Loucy (cell line): ENCODE measurements at regions not wholly inside any gene's neighbourhood (a gene's known extent, or its start where the extent isn't known, plus 50 kb on each side); places are given as distances from the start of the nearest gene placed in this dataset.

Source experiments
- H2AFZ ChIP-seq: fragments of 200-600 bp; sonication (generic); 2 replicates; pipeline ENCODE4 v1.6.0; 2016; ENCODE audit warnings: antibody characterized with exemption, mild to moderate bottlenecking, low read length, moderate library complexity
- H3F3A ChIP-seq: fragments of 200-600 bp; 2 replicates; pipeline ENCODE4 v1.6.0; 2016; ENCODE audit warnings: antibody characterized with exemption, low read depth, mild to moderate bottlenecking
- H3K27me3 ChIP-seq: fragments of 200-600 bp; sonication (generic); 2 replicates; pipeline ENCODE4 v1.6.1; 2014; ENCODE audit warnings: low read length, mild to moderate bottlenecking; ENCODE audit not compliant: insufficient read depth, poor library complexity, severe bottlenecking
- H3K36me3 ChIP-seq: fragments of 200-600 bp; sonication (generic); 2 replicates; pipeline ENCODE4 v1.6.1; 2016; ENCODE audit warnings: low read length; ENCODE audit not compliant: insufficient read depth
- H3K4me1 ChIP-seq: fragments of 200-600 bp; sonication (generic); 2 replicates; pipeline ENCODE4 v1.5.1; 2014; ENCODE audit warnings: low read length, mild to moderate bottlenecking; ENCODE audit not compliant: insufficient read depth, poor library complexity, severe bottlenecking
- H3K4me2 ChIP-seq: fragments of 200-600 bp; sonication (generic); 2 replicates; pipeline ENCODE4 v1.6.0; 2014; ENCODE audit warnings: antibody characterized with exemption, low read length, low read depth, mild to moderate bottlenecking; ENCODE audit not compliant: poor library complexity, severe bottlenecking
- H3K4me3 ChIP-seq: fragments of 200-600 bp; sonication (generic); 2 replicates; pipeline ENCODE4 v1.5.1; 2014; ENCODE audit warnings: low read length, mild to moderate bottlenecking, mixed read lengths; ENCODE audit not compliant: poor library complexity, severe bottlenecking
- H3K79me2 ChIP-seq: fragments of 200-600 bp; sonication (generic); 2 replicates; pipeline ENCODE4 v1.6.1; 2014; ENCODE audit warnings: low read length; ENCODE audit not compliant: insufficient read depth
- H3K9ac ChIP-seq: fragments of 200-600 bp; sonication (generic); 2 replicates; pipeline ENCODE4 v1.6.0; 2014; ENCODE audit warnings: mild to moderate bottlenecking, low read depth, low read length, moderate library complexity; ENCODE audit not compliant: poor library complexity, severe bottlenecking
- H3K9me2 ChIP-seq: fragments of 200-600 bp; sonication (generic); replicated peaks from 2 replicates; pipeline ENCODE4 v1.6.1; 2016; ENCODE audit warnings: low read depth, low read length, mixed read lengths
- H3K9me3 ChIP-seq: fragments of 200-600 bp; sonication (generic); 2 replicates; pipeline ENCODE4 v1.6.1; 2014; ENCODE audit warnings: mild to moderate bottlenecking, antibody characterized with exemption, low read length, low read depth; ENCODE audit not compliant: insufficient read depth
- H4K20me1 ChIP-seq: fragments of 200-600 bp; sonication (generic); 2 replicates; pipeline ENCODE4 v1.6.0; 2014; ENCODE audit warnings: antibody characterized with exemption, low read length, mild to moderate bottlenecking; ENCODE audit not compliant: insufficient read depth, poor library complexity, severe bottlenecking
- CTCF ChIP-seq: fragments of 200-600 bp; sonication (generic); conservative IDR thresholded peaks from 2 replicates; pipeline ENCODE4 v1.5.1; 2014; ENCODE audit warnings: mild to moderate bottlenecking, antibody characterized with exemption, low read length
- EZH2phosphoT487 ChIP-seq: fragments of 200-600 bp; IDR thresholded peaks from 2 replicates; pipeline ENCODE4 v1.6.1; 2018; ENCODE audit warnings: antibody characterized with exemption, mild to moderate bottlenecking, moderate library complexity, borderline replicate concordance

- Histone ChIP-seq H3K79me2 (no peaks in the 10 kb centered on the region), H3K4me2 (no peak overlapping the region), H3F3A (no peaks in the 10 kb centered on the region), H3K4me3 (no peak overlapping the region), H3K9me3 (no peaks in the 10 kb centered on the region), H3K9me2 (no peaks in the 10 kb centered on the region), H4K20me1 (no peaks in the 10 kb centered on the region), H3K36me3 (no peaks in the 10 kb centered on the region), H3K4me1 (peaks cover 28% of the 10 kb centered on the region), H2AFZ (no peak overlapping the region), H3K9ac (no peak overlapping the region), H3K27me3 (no peaks in the 10 kb centered on the region)
- TF ChIP-seq EZH2phosphoT487 (no peak), CTCF (no peak)
Measured at GRCh38 chr12:98151984-98152383, 363.4 kb upstream of the TMPO start.

- Histone ChIP-seq H3K9ac (peak overlapping the region; percentile 16), H3K79me2 (no peaks in the 10 kb centered on the region), H3K36me3 (no peaks in the 10 kb centered on the region), H4K20me1 (no peaks in the 10 kb centered on the region), H3K4me3 (no peak overlapping the region), H3K4me1 (peaks cover 20% of the 10 kb centered on the region), H3K27me3 (no peaks in the 10 kb centered on the region), H3K4me2 (no peak overlapping the region), H2AFZ (peak overlapping the region; percentile 18; the same call in 1 of the 2 replicates), H3F3A (no peaks in the 10 kb centered on the region), H3K9me2 (no peaks in the 10 kb centered on the region), H3K9me3 (no peaks in the 10 kb centered on the region)
- no peak for TF ChIP-seq EZH2phosphoT487
- peak; percentile 73 for TF ChIP-seq CTCF
Measured at GRCh38 chr12:98154850-98155249, 360.5 kb upstream of the TMPO start.

- Histone ChIP-seq H3K9ac (no peak overlapping the region), H3K4me1 (peaks cover 10% of the 10 kb centered on the region), H3K27me3 (no peaks in the 10 kb centered on the region), H3K4me3 (no peak overlapping the region), H3F3A (no peaks in the 10 kb centered on the region), H3K9me2 (no peaks in the 10 kb centered on the region), H3K4me2 (no peak overlapping the region), H3K9me3 (no peaks in the 10 kb centered on the region), H4K20me1 (no peaks in the 10 kb centered on the region), H3K36me3 (no peaks in the 10 kb centered on the region), H2AFZ (no peak overlapping the region), H3K79me2 (no peaks in the 10 kb centered on the region)
- TF ChIP-seq CTCF: no peak
- no peak for TF ChIP-seq EZH2phosphoT487
Measured at GRCh38 chr12:98156697-98157096, 358.7 kb upstream of the TMPO start.
